ENCODE measurements at regions not wholly inside any gene's neighbourhood (a gene's known extent, or its start where the extent isn't known, plus 50 kb on each side); places are given as distances from the start of the nearest gene placed in this dataset.
A peak's percentile ranks its signal among the peaks of the same experiment; 100 is the strongest.

DNA sequence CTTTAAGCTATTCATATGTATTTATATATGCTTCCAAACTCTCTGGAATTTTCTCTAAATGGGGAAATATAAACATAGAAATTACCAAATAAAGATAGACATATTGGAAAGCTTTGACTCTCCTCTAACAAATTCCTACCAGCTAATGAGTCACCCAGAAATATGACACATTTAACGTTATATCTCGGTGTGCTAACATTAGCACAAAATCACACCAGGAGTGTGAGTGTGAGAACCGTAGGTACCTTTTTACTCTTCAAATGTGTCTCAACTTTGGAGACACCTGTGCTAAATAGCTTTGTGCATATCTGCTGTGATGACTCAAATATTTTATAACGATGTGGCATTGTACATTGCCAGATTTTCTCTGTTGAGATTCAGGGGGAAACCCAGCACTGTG is 714.4 kb downstream of the METTL15 start:
- DNase-seq (ENCODE audit: low read depth in 2 of 2): no peak

DNA sequence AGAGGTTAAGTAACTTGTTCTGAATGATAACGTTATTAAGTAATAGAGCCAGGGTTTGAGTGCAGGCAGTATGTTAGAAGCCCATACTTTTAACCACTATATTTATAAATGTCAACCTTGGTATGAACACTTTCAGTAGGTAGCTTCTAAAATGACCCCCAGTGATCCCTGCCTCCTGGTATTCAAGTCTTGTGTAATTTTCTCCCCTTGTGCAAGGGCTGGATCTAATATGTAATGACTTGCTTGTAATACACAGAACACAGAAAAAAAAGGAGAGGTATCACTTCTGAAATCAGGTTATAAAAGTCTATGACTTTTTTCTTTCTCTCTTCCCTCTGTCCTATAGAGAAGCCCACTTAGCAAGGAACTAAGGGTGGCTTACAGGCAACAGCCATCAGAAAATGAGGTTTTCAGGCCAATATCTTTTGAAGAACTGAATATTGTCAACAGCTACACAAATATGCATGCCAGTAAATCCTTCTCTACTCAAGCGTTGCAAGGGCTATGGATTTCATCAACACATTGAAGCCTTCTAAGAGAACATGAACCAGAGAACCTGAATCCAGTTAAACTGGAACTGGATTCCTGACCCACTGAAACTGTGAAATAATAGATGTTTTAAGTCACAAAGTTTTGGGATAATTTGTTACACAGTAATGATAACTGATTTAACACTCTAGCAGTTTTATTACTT is 712.3 kb downstream of the METTL15 start:
- no peak for DNase-seq (ENCODE audit: low read depth in 2 of 2)

DNA sequence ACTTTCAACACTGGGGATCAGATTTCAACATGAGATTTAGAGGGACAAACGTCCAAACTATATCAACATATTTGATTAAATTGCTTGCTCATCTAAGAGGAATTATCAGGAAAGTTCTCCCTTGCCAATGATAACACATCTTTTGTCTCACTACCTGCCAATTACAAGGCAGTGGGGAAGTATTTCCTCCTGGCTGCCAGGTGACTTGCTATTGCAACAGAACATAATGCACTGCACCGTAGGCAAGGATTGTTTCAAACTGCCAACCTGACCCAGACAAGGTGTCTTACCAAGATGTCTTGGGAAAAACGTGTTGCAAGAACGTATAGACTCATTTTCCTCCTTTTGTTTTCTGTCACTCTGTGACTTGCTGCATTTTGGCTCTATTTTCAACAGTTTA is 711.6 kb downstream of the METTL15 start:
- no peak for DNase-seq (ENCODE audit: low read depth in 2 of 2)

DNA sequence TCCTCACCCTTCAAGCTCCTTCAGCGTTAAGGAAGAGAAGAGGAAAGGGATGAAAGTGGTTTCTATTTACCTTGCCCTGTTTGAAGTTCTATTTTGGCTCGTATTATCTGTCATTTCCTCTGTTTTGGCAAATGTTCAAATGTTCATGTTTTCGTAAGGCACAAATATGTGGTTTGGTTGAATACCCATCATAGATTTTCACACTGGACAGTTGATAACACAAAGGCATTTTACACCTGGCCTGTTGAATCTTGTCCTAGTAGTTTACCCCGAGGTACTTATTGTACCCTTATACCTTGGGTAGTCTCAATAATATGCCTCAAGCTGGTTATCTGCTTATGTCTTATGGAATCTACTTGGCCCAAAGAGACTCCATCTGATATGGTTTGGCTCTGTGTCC is 706.9 kb downstream of the METTL15 start:
- no peak for DNase-seq (ENCODE audit: low read depth in 2 of 2)

DNA sequence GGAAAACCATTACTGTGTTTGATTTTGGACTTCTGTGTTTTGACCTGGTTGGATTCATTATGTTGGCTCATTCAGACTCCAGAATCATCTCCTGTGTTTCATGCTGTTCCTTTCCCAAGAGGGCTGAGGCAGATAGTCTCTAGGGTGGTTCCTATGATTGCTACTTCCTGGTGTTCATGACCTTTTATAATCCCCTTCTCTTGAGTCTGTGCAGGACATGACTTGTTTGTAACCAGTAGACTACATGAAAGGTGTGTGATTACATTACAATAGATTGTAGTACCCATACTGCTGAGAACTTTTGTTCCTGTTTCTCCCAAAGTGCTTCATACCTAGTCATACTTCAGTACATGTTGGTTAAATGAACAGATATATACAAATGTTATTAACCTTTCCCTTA is 700.6 kb downstream of the METTL15 start:
- DNase-seq (ENCODE audit: low read depth in 2 of 2): no peak

DNA sequence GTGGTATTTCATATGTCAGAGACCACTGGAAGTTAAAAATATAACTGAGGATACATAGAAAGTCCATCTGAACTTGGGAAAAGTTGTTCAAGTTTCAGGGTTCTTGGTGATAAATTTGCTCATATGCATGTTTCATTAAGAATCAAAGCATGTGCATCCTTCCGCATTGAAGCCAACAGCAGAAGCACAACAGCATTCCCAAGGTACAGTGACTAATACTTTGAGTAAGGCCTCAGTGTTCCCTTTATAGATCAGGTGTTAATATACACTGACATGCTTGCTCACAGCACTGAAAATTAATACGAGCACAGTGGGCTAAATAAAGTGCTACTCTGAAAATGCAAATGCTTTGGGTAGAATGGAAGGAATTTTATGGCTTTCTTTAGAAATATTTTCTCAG is 691.1 kb downstream of the METTL15 start:
- DNase-seq (ENCODE audit: low read depth in 2 of 2): no peak

DNA sequence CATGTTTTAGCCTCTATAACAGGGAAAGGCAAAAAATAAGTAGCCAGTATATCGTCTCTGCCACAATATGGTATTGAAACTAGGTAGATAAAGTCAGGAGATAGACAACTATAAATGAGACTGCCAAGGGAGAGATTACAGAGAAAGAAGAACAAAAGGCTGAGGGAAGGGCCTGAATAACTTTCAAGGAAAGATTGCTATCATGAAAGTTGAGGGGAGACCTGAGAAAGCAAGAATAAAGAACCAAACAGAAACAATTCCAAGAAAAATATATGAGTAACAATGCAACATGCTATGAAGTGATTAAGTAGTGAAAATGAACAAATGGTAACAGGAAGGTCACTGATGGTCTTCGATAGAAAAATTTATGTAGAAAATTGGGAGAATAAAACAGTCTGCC is 690.1 kb downstream of the METTL15 start:
- DNase-seq (ENCODE audit: low read depth in 2 of 2): no peak

DNA sequence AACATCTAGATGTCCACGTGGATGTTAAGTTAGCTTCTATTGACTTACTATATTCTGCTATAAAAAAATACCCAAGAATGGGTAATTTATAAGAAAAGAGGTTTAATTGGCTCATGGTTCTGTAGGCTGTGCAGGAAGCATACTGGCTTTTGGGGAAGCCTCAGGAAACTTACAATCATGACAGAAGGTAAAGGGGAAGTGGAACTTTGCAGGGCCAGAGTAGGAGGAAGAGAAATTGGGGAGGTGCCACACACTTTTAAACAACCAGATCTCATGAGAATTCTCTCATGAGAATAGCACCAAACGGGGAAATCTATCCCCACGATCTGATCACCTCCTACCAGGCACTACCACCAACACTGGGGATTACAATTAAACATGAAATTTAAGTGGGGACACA is 689.3 kb downstream of the METTL15 start:
- no peak for DNase-seq (ENCODE audit: low read depth in 2 of 2)

DNA sequence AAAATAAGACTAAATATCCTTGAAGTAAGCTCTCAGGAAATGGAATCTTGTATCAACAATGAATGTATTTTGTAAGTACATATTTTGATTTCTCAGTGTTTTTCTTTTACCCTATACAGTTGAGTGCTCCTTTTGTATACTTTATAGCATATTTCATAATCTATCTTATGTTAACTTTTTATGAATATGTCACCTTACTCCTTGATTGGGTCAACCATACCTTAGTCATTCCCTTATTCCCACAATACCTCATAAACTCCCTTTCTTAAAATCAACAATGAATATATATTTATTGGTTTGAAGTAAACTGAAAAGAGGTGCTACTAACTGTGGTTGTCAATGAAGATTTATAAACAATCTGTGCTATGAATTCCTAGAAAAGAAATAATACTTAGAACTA is 686.2 kb downstream of the METTL15 start:
- no peak for DNase-seq (ENCODE audit: low read depth in 2 of 2)

DNA sequence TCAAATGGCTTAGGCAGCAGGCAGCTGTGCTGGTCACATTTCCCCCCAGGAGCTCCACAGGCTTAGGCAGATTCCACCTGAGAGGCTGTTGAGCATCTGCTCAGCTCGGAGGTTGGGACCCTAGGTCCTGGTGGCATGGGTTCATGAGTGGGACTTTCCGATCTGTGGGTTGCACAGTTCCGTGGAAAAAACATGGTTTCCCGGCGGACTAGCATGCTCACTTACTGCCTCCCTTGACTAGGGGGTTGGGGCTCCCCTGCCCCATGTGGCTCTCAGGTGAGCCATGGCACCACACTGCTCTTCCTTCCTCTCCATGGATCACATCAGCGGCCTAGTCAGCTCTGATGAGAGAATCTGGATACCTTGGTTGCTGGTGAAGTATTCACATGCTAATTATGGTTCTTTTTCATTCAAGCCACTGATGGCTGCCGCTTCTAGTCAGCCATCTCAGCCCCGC is 685.1 kb downstream of the METTL15 start:
- no peak for DNase-seq (ENCODE audit: low read depth in 2 of 2)

DNA sequence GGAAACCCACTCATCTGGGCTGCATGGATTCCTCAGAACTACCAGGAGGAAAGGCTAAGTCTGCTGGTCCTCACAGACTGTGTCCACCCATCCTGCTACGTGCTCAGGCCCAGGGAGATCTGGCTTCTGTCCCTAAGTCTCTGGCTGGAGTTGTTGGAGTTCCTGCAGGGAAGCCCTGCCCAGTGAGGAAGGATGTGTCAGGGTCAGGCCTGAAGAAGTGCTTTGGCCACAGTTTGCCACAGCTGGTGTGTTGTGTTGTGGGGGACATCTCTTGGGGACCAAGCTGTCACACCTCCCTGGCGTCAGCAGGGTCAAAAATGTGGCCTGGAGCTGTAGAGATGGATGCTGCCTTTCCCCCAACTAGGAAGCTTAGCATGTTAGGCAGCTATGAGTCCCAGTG is 684.7 kb downstream of the METTL15 start:
- DNase-seq (ENCODE audit: low read depth in 2 of 2): no peak

DNA sequence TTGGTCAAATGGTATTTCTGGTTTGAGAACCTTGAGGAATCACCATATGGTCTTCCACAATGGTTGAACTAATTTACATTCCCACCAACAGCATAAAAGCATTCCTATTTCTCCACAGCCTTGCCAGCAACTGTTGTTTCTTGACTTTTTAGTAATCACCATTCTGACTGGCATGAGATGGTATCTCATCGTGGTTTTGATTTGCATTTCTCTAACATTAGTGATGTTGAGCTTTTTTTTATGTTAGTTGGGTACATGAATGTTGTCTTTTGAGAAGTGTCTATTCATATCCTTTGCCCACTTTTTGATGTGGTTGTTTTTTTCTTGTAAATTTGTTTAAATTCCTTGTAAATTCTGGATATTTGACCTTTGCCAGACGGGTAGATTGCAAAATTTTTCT is 679.7 kb downstream of the METTL15 start:
- DNase-seq (ENCODE audit: low read depth in 2 of 2): peak in 1 of 2 experiments; percentile 0

DNA sequence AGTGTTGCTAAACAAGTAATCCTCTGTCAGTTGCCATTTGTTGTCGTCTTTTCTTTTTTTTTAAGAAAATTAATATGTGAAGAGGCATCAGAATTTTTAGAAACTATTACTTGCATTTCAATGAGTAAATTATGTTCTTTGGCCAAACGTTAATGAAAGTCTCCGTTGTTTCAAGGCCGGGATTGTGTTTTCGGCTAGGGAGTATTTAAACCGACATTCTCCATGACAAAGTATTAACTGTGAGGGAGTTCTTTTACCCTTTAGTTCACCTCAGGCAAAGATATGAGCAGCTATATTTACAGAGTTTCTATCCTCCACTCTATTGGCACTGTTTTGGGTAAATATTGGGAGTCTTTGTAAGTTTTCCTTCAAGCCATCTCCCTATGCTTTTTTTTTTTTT is 668.9 kb downstream of the METTL15 start:
- DNase-seq (ENCODE audit: low read depth in 2 of 2): no peak

DNA sequence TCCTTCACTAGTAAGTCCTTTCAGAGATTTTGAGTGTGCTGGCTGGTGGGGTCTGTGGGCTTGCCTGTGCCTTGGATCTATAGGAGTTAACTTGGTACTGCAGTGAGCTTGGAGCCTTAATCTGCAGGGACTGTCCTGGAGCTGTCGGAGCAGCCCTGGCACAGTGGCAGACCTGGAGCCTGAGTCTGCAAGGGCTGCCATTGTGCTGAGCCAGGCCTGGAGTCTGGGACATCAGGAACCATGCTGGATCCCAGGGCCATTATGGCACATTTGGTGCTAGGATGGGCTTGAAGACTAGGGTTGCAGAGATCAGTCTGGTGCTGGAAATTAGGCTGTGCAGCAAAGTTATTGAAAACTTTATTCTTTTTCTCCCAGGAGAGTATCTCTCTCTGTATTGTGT is 665.4 kb downstream of the METTL15 start:
- no peak for DNase-seq (ENCODE audit: low read depth in 2 of 2)

DNA sequence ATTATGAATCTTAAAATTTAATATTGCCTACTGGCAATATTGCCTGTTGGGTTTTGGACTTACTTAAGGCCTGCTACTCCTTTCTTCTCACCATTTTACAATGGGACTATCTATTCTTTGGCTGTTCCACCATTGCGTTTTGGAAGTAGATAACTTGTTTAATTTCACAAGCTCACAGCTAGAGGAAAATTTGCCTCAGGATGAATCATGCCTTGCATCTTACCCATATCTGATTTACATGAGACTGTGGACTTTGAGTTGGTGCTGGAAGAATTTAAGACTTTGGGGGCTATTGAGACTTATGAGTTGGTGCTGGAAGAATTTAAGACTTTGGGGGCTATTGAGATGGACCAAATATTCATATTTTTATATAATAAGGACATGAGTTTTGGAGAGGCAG is 662.6 kb downstream of the METTL15 start:
- DNase-seq (ENCODE audit: low read depth in 2 of 2): no peak

DNA sequence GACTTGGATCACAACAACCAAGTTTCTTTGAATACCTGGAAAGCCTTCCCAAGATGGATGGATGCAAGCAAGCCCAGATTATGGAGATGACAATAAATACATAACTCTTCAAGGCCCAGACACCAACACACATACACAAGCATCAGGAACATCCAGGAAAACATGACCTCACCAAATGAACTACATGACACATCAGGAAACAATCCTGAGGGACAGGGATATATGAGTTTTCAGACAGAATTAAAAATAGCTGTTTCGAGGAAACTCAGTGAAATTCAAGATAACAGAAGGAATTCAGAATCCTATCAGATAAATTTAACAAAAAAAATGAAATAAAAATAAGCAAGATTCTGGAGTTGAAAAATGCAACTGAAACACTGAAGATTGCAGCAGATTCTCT is 659.4 kb downstream of the METTL15 start:
- no peak for DNase-seq (ENCODE audit: low read depth in 2 of 2)

DNA sequence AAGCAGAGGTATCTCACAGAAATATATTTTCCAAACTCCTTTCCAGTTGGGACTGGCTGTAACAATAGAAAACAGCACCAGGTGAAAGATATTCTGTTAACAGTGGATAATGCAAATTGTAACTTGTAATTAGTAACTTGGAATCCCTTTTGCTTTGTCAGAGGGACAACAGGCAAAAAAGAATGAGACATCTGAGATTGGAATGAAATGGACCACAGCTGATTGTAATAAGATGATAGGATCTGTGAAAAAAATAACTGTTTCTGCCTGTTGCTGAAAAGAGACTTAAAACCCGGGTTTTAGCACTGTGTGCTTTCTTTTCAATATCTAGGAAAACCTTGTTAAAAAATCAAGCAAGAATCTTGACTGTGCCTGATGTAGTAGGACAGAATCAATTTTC is 655.7 kb downstream of the METTL15 start:
- DNase-seq (ENCODE audit: low read depth in 2 of 2): no peak

DNA sequence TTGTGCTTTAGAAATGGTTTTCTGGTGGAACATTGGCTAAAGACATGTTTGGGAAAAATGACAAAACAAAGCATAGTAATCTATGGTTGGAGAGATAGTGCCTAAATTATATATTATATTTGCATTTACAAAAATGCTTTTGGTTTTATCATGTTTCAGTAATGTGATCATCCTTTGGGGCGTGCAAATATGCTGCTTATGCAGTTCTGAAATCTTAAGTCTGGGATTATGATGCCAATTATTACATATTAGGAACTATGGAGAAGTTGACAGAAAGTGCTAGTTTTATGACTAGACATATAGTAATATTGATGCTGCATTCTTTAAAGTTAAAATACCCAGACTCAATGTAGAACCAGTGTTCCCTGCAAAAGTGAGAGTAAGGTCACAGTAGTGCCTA is 655.0 kb downstream of the METTL15 start:
- no peak for DNase-seq (ENCODE audit: low read depth in 2 of 2)

DNA sequence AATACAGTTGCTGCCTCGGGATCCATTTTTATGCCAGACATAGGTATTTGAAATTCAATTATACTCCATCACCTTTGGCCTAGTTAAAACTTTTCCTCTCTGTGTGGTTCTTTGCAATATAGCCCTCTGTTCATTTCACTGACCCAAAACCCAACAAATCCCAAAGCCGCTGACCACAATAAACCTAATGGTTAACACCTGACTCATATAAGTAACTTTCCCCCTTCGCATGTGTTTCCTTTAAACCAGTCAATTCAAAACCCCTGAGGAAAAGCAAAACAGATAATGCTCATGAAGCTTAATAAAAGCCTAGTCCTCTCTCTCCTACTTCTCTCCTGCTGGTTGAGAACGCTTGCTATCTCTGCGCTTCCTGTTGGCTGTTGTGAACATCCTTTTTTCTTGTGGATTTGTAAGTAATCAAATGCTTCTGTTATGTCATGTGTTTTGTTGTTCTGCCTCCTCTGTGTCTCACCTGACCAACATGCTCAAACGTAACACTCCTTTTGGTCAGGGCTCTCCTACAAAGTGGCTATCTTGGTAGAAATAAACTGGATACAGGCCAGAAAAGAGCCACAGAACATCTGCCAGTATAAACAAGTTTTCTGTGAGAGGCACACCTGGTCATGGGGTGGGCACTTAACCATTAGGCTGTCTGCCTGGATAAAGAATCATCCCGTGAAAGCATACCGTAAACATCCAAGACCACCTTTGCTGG is 652.6 kb downstream of the METTL15 start:
- DNase-seq (ENCODE audit: low read depth in 2 of 2): no peak

DNA sequence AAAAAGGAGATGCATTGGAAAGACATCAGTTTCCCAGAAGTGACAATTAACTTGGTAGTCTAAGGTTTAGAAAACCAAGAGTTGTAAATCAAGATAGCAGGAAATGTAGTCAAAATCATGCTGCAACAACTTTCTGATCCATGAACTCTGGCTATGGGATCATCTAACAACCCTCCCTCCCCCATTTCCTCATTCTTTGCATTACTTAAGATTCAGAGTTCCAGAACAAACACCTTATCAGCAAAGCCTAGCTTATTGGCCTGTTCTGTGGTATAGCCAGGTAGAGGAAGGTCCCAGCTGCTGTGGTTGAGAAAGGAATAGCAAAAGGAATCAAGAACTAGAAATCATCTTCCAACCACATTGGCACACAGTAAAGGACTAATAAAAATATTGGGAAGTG is 651.1 kb downstream of the METTL15 start:
- no peak for DNase-seq (ENCODE audit: low read depth in 2 of 2)

DNA sequence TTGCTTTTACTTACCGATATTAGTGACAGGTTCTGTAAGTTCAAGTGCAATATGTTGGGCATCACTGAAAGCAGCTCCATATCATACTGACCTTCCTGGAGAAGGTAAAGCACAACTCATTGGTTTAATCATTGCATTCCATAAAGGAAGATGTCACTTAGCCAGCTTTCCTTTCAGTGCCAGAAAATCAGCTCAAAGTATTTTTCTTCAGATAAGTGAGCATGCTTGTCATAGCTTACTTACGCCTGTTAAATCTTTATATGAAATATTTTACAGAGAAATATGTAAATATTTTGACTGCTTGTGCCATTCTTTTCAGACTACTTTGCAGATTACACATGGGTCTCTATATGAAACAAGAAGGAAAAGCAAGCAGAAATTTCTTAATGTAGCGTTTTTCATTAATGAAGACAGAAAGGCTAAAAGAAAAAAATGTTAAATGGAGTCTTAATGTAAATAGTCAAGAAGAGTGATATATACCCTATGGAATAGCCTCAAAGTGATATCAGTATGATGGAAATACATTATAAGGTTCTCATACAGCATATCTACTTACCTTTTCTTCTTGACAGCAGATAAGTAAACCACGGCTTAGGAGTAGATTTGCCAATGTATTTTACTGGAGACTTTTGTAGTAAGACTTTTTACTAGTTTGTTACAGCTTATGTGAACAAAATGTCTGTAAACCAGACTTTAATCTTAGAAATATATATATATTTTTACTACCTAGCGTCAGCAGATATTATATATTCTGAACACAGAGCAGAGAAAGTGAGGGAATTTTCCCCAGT is 649.7 kb downstream of the METTL15 start:
- DNase-seq (ENCODE audit: low read depth in 2 of 2): peak; percentile 69

DNA sequence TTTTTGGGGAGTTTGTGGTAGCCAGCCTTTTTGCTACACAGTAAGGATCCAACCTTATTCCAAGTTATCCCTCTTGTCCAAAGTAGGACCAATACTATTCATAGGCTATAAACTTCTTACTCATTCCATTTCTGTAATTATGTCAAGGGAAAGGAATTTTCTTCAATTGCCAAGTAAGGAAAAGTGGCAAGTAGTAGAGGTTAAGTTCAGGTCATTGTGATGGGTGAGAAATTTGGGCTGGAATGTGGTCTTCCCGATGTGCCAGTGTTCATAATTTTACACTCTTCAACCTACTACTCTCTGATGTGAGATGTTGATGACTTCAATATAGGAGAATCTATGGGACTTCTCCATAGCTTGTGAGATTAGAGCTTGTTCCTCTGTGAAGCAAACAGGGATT is 648.8 kb downstream of the METTL15 start:
- DNase-seq (ENCODE audit: low read depth in 2 of 2): peak; percentile 74

DNA sequence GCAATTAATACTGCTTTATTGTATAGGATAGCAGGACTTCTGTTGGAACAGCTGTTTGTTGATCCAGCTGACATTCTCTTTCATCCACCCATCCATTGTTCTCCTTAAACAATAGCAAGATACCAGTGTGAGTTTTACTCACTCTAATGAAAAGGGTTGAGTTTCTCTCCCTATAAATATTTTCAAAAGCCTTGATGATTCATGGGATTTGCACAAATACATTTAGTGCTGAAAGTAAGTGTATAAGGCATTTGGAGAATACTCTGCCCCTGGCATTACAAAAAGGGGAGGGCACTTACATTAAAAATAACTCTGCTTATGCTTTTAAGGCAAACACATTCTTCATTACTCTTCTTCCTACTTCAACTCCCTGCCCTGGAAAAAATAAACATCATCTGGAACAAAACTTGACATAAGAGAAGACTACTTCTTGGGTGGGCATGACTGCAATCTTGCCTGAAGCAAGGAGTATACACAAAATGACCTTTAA is 634.9 kb downstream of the METTL15 start:
- DNase-seq (ENCODE audit: low read depth in 2 of 2): no peak

All from fibroblast of skin of left quadriceps (primary cell).